ENCODE measurements at regions not wholly inside any gene's neighbourhood (a gene's known extent, or its start where the extent isn't known, plus 50 kb on each side); places are given as distances from the start of the nearest gene placed in this dataset.

DNA sequence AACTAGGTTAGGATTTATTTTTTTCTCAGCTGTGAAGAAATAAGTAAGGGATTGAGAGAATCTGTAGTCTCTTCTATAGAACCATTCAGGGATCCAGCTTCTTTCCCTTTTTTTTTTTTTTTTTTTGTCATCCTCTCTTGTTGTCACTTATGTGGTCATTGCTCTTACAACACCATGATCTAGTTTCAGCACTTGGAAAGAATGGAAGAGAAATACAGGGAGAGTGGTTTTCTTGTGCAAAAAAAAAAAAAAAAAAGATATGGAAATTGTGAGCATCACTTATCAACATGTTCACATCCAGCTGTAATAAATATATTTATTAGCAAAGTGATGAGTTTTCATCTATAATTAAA lies 599.3 kb downstream of the SLC6A15 start:
- intact Hi-C loops (cut with micrococcal nuclease) = no loop called here
- no peak overlapping the region for H3K27ac Mint-ChIP-seq
- H3K27me3 Mint-ChIP-seq = no peaks in the 10 kb centered on the region
- TF ChIP-seq, protein P1, sequence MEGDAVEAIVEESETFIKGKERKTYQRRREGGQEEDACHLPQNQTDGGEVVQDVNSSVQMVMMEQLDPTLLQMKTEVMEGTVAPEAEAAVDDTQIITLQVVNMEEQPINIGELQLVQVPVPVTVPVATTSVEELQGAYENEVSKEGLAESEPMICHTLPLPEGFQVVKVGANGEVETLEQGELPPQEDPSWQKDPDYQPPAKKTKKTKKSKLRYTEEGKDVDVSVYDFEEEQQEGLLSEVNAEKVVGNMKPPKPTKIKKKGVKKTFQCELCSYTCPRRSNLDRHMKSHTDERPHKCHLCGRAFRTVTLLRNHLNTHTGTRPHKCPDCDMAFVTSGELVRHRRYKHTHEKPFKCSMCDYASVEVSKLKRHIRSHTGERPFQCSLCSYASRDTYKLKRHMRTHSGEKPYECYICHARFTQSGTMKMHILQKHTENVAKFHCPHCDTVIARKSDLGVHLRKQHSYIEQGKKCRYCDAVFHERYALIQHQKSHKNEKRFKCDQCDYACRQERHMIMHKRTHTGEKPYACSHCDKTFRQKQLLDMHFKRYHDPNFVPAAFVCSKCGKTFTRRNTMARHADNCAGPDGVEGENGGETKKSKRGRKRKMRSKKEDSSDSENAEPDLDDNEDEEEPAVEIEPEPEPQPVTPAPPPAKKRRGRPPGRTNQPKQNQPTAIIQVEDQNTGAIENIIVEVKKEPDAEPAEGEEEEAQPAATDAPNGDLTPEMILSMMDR (IDR thresholded peaks at IDR 0.05) = no peak
- H3K36me3 Mint-ChIP-seq (ENCODE audit: low read depth) = no peaks in the 10 kb centered on the region
- peaks cover 3% of the 10 kb centered on the region for H3K9me3 Mint-ChIP-seq
- no peak overlapping the region for H3K4me3 Mint-ChIP-seq
- CTCF ChIA-PET = no interaction called here
- no peaks in the 10 kb centered on the region for H3K4me1 Mint-ChIP-seq
- POLR2A ChIA-PET = no interaction called here
- DNase-seq (no peak), ATAC-seq (ENCODE audit: low read depth) (no peak)

DNA sequence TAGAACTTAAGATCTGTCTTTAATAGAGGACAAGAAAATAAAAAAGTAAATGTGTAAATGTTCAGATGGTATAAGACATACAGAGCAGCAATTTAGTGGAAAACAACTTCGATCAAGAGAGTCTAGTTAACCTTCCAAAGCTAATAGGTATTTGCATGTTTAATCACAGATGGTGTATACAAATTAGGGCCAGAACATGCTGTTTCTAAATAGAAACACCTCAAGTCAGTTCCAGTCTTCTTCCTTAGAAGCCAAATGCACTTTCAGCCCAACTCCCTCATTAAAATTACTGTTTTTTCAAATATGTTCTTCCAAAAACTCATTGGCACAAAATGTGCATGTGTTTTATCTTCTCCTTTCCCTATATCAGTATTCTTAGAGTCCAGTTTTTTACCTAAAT lies 604.4 kb downstream of the SLC6A15 start:
- CTCF ChIA-PET = no interaction called here
- ATAC-seq (ENCODE audit: low read depth) (no peak), DNase-seq (no peak)
- Mint-ChIP-seq H3K27ac (no peak overlapping the region), H3K4me1 (no peaks in the 10 kb centered on the region), H3K9me3 (peaks cover 8% of the 10 kb centered on the region), H3K27me3 (no peaks in the 10 kb centered on the region), H3K4me3 (no peak overlapping the region), H3K36me3 (ENCODE audit: low read depth) (no peaks in the 10 kb centered on the region)
- intact Hi-C loops (cut with micrococcal nuclease) = no loop called here
- POLR2A ChIA-PET = no interaction called here
- TF ChIP-seq, protein P1 (IDR thresholded peaks at IDR 0.05) = no peak

DNA sequence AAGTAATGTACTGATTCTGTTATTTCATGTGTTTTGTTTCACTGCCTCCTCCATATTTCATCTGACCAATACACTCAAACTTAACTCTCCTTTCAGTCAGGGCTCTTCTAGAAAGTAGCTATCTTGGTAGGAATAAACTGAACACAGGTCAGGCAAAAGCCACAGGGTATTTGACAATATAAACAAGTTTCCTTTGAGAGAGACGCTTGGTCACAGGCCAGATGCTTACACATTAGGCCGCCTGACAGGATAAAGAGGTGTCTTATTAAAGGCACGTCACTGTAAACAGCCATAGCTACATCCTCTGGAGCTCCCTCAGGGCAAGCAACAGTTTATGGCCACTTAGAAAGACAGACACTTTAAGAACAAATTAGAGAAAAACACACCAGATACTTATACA lies 607.5 kb downstream of the SLC6A15 start:
- ATAC-seq (ENCODE audit: low read depth) (no peak), DNase-seq (no peak)
- intact Hi-C loops (cut with micrococcal nuclease) = no loop called here
- no peak overlapping the region for H3K27ac Mint-ChIP-seq
- POLR2A ChIA-PET = no interaction called here
- no peak overlapping the region for H3K4me3 Mint-ChIP-seq
- CTCF ChIA-PET = no interaction called here
- H3K36me3 Mint-ChIP-seq (ENCODE audit: low read depth) = no peaks in the 10 kb centered on the region
- peaks cover 7% of the 10 kb centered on the region for H3K9me3 Mint-ChIP-seq
- no peaks in the 10 kb centered on the region for H3K27me3 Mint-ChIP-seq
- no peaks in the 10 kb centered on the region for H3K4me1 Mint-ChIP-seq
- TF ChIP-seq, protein P1 (IDR thresholded peaks at IDR 0.05) = no peak

DNA sequence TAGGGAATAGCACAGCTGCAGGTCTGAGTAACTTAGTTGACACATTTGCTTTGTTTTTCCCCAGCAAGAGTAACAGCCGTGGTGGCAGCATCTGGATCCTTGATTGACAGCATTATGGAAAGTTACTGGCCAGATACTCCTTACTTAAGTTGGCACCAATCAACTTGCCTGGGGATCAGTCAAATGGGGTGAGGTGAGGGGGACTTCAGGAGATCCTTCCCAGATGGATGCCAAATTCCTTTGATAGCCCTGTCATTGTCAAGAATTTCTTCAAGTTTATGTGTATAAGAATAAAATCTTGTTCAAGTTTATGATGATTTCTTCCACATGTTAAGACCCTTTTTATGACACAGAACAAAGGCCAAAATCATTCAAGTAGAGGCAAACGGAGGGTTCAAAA lies 618.4 kb downstream of the SLC6A15 start:
- Mint-ChIP-seq H3K27ac (no peak overlapping the region), H3K4me1 (no peaks in the 10 kb centered on the region), H3K4me3 (no peak overlapping the region), H3K36me3 (ENCODE audit: low read depth) (no peaks in the 10 kb centered on the region), H3K9me3 (peaks cover 8% of the 10 kb centered on the region), H3K27me3 (no peaks in the 10 kb centered on the region)
- ATAC-seq (ENCODE audit: low read depth) (no peak), DNase-seq (no peak)
- intact Hi-C loops (cut with micrococcal nuclease) = no loop called here
- POLR2A ChIA-PET = no interaction called here
- TF ChIP-seq, protein P1 (IDR thresholded peaks at IDR 0.05) = no peak
- CTCF ChIA-PET = no interaction called here

DNA sequence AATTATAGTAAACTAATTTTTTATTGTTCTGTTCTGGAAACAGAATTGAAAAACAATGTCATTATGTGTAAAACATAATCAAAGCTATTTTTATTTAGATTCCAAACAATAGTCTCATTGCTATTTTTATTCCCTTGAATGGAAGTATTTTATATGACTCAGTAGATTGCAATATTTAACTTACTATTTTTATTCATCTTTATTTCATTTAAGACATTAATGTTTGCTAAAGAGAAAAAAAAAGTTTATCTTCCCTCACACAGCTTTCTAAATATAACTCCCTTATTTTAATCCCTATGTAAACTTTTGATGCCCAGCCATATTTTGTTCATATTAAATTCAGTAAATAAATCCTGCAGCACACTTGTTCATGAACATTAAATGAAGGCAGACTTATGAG lies 622.4 kb downstream of the SLC6A15 start:
- intact Hi-C loops (cut with micrococcal nuclease) = no loop called here

More for the DNA sequence above, 622.4 kb downstream of the SLC6A15 start:
- H3K36me3 Mint-ChIP-seq (ENCODE audit: low read depth) = no peaks in the 10 kb centered on the region
- DNase-seq (no peak), ATAC-seq (ENCODE audit: low read depth) (no peak)
- H3K9me3 Mint-ChIP-seq = peaks cover 2% of the 10 kb centered on the region
- H3K4me3 Mint-ChIP-seq = no peak overlapping the region
- CTCF ChIA-PET = no interaction called here
- H3K27ac Mint-ChIP-seq = no peak overlapping the region
- H3K4me1 Mint-ChIP-seq = no peaks in the 10 kb centered on the region
- TF ChIP-seq, protein P1 (IDR thresholded peaks at IDR 0.05) = no peak
- POLR2A ChIA-PET = no interaction called here
- no peaks in the 10 kb centered on the region for H3K27me3 Mint-ChIP-seq

Measured in activated B cell treated with CpG ODN at 0.5 μM for 24 hours (primary cell).